ENCODE measurements at regions not wholly inside any gene's neighbourhood (a gene's known extent, or its start where the extent isn't known, plus 50 kb on each side); places are given as distances from the start of the nearest gene placed in this dataset.
"Not testable (repeated sequence)": the region's sequence is repeated elsewhere in the genome, so short reads cannot be mapped to it uniquely, and the experiment has no call there.

DNA sequence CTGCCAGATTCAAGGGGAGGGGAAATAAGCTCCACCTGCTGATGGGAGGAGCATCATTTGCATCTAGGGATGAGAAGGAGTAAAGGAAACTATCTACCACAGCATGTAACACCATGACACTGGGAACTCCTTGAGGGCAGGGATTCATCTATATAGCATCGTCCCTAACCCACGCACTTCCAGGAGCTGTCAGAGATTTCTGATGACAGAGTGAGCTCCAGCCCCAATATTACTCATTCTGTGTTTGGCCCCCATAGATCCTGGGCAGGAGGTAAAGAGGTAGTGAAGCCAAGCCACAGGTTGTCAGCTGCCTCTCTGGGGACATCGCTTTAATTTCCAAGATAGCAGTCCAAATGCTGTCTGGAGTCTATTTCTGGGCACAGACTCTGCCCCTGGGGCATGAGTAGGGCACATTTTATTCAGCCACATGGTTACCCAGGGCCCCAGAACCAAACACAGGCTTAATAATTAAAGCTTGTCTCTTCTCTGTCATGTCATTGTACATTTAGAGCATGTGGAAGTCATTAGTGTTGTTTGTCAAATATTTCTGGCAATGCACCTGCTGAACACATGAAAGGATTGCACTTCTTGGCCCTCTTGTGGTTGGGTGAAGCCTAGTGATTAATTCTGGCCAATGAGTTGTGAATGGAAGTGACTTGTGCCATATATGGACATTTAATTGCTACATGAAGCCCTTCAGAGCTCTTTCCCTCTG is 105.9 kb upstream of the POU3F1 start:
- Histone ChIP-seq H3F3A (replicated peaks; ENCODE audit: low read depth) (no peaks in the 10 kb centered on the region), H3K36me3 (ENCODE audit: insufficient read depth) (no peaks in the 10 kb centered on the region), H3K4me2 (no peak overlapping the region), H3K27me3 (ENCODE audit: insufficient read depth) (no peaks in the 10 kb centered on the region), H4K20me1 (replicated peaks; ENCODE audit: insufficient read depth) (no peaks in the 10 kb centered on the region), H3K4me1 (ENCODE audit: insufficient read depth) (peaks cover 18% of the 10 kb centered on the region), H3K4me3 (no peak overlapping the region), H3K79me2 (replicated peaks; ENCODE audit: insufficient read depth) (no peaks in the 10 kb centered on the region), H3K9me2 (ENCODE audit: insufficient read depth) (0 out of 2 replicates have a peak, but pooled peaks cover 11% of the 10 kb centered on the region), H2AFZ (no peak overlapping the region), H3K27ac (ENCODE audit: low read depth) (no peak overlapping the region)
- Mint-ChIP-seq H3K27me3 (ENCODE audit: insufficient read depth, low read depth, poor library complexity) (peaks cover 6% of the 10 kb centered on the region), H3K27ac (no peak overlapping the region), H3K4me3 (no peak overlapping the region), H3K4me1 (peaks cover 22% of the 10 kb centered on the region), H3K9me3 (peaks cover 10% of the 10 kb centered on the region; the same call in 2 of the 3 replicates), H3K36me3 (ENCODE audit: low read depth) (peaks cover 4% of the 10 kb centered on the region; the same call in 2 of the 3 replicates)
- TF ChIP-seq, protein P1, sequence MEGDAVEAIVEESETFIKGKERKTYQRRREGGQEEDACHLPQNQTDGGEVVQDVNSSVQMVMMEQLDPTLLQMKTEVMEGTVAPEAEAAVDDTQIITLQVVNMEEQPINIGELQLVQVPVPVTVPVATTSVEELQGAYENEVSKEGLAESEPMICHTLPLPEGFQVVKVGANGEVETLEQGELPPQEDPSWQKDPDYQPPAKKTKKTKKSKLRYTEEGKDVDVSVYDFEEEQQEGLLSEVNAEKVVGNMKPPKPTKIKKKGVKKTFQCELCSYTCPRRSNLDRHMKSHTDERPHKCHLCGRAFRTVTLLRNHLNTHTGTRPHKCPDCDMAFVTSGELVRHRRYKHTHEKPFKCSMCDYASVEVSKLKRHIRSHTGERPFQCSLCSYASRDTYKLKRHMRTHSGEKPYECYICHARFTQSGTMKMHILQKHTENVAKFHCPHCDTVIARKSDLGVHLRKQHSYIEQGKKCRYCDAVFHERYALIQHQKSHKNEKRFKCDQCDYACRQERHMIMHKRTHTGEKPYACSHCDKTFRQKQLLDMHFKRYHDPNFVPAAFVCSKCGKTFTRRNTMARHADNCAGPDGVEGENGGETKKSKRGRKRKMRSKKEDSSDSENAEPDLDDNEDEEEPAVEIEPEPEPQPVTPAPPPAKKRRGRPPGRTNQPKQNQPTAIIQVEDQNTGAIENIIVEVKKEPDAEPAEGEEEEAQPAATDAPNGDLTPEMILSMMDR (conservative IDR thresholded peaks at IDR 0.05; ENCODE audit: low read depth in 2 of 2), result peak; percentile 17 to 36; a peak in 3 of 4 replicates
- TF ChIP-seq REST (IDR thresholded peaks at IDR 0.05; ENCODE audit: unreplicated experiment), result no peak
- DNase-seq (ENCODE audit: low spot score), result no peak
- no peak; the same call in 2 of the 3 replicates for ATAC-seq

- peaks cover 22% of the 10 kb centered on the region for H3K4me1 Mint-ChIP-seq
- ATAC-seq, result peak; percentile 61
- peaks cover 8% of the 10 kb centered on the region; the same call in 2 of the 3 replicates for H3K36me3 Mint-ChIP-seq (ENCODE audit: low read depth)
- H3K4me2 ChIP-seq, result no peak overlapping the region
- H4K20me1 ChIP-seq (replicated peaks; ENCODE audit: insufficient read depth), result no peaks in the 10 kb centered on the region
- 0 out of 2 replicates have a peak, but pooled peaks cover 4% of the 10 kb centered on the region for H3K9me2 ChIP-seq (ENCODE audit: insufficient read depth)
- H2AFZ ChIP-seq, result no peak overlapping the region
- peaks cover 6% of the 10 kb centered on the region for H3K27me3 Mint-ChIP-seq (ENCODE audit: insufficient read depth, low read depth, poor library complexity)
- H3K27ac ChIP-seq (ENCODE audit: low read depth), result no peak overlapping the region
- H3K9me3 Mint-ChIP-seq, result peaks cover 13% of the 10 kb centered on the region; the same call in 2 of the 3 replicates
- H3K27me3 ChIP-seq (ENCODE audit: insufficient read depth), result no peaks in the 10 kb centered on the region
- no peak overlapping the region for H3K4me3 ChIP-seq
- H3K4me1 ChIP-seq (ENCODE audit: insufficient read depth), result peaks cover 18% of the 10 kb centered on the region
- H3F3A ChIP-seq (replicated peaks; ENCODE audit: low read depth), result no peaks in the 10 kb centered on the region
- H3K4me3 Mint-ChIP-seq, result no peak overlapping the region
- H3K27ac Mint-ChIP-seq, result no peak overlapping the region
- no peaks in the 10 kb centered on the region for H3K79me2 ChIP-seq (replicated peaks; ENCODE audit: insufficient read depth)
- no peaks in the 10 kb centered on the region for H3K36me3 ChIP-seq (ENCODE audit: insufficient read depth)
- no peak for DNase-seq (ENCODE audit: low spot score)
- no peak for TF ChIP-seq ETS1 (IDR thresholded peaks at IDR 0.05)
Observed at GRCh38 chr1:38151399-38151798, 104.8 kb upstream of the POU3F1 start.

- Histone ChIP-seq H3K9me2 (ENCODE audit: insufficient read depth) (peaks cover 15% of the 10 kb centered on the region; the same call in 1 of the 2 replicates), H3K4me1 (ENCODE audit: insufficient read depth) (peaks cover 10% of the 10 kb centered on the region)
- H3K27me3 Mint-ChIP-seq (ENCODE audit: insufficient read depth, low read depth, poor library complexity); H3K27me3 ChIP-seq (ENCODE audit: insufficient read depth); H3K27ac Mint-ChIP-seq; ATAC-seq; H3K4me3 Mint-ChIP-seq; H3K36me3 ChIP-seq (ENCODE audit: insufficient read depth); H3K4me2 ChIP-seq; DNase-seq (ENCODE audit: low spot score); H3K79me2 ChIP-seq (replicated peaks; ENCODE audit: insufficient read depth); H3K27ac ChIP-seq (ENCODE audit: low read depth); H3K4me3 ChIP-seq; H4K20me1 ChIP-seq (replicated peaks; ENCODE audit: insufficient read depth); H3F3A ChIP-seq (replicated peaks; ENCODE audit: low read depth); H2AFZ ChIP-seq: not testable (repeated sequence)
- peaks cover 20% of the 10 kb centered on the region for H3K36me3 Mint-ChIP-seq (ENCODE audit: low read depth)
- H3K4me1 Mint-ChIP-seq, result peaks cover 10% of the 10 kb centered on the region
- H3K9me3 Mint-ChIP-seq, result peaks cover 27% of the 10 kb centered on the region
Observed at GRCh38 chr1:38146079-38146478, 99.5 kb upstream of the POU3F1 start.

Measured in GM23338 (cell line).